Breast epithelium (tissue), 4 donors: ENCODE measurements at regions not wholly inside any gene's neighbourhood (a gene's known extent, or its start where the extent isn't known, plus 50 kb on each side); places are given as distances from the start of the nearest gene placed in this dataset.
"Not testable (repeated sequence)": the region's sequence is repeated elsewhere in the genome, so short reads cannot be mapped to it uniquely, and the experiment has no call there.

Experiments used
- DNase-seq, 2 donors: peaks; one replicate each; pipeline ENCODE4 v3.0.0-alpha.2; 2019; ENCODE audit warnings: low spot score in 2 of 2
- H3K27ac ChIP-seq, 2 donors: fragments of 200-600 bp; sonication (generic) in 1 of 2; one replicate each; pipeline ENCODE4 v1.5.1; 2016 to 2019; ENCODE audit warnings: mild to moderate bottlenecking in 1 of 2
- H3K27me3 ChIP-seq, 2 donors: fragments of 200-600 bp; sonication (generic) in 1 of 2; one replicate each; pipeline versions ENCODE4 v1.5.1 to v1.6.0; 2017 to 2019; ENCODE audit warnings: control low read depth in 1 of 2, mild to moderate bottlenecking in 1 of 2
- H3K36me3 ChIP-seq: fragments of 200-600 bp; one replicate; pipeline ENCODE4 v1.5.1; 2019
- H3K4me1 ChIP-seq, 2 donors: fragments of 200-600 bp; sonication (generic); one replicate each; pipeline ENCODE4 v1.5.1; 2016 to 2019; ENCODE audit warnings: control low read depth in 1 of 2
- H3K4me3 ChIP-seq, 3 donors: fragments of 200-600 bp; sonication (generic); 1 replicate in 2 of 3; 2 replicates in 1 of 3; pipeline ENCODE4 v1.5.1; 2016 to 2019; ENCODE audit warnings: mild to moderate bottlenecking in 3 of 3, moderate library complexity in 2 of 3
- H3K9me3 ChIP-seq, 2 donors: fragments of 200-600 bp; sonication (generic) in 1 of 2; one replicate each; pipeline ENCODE4 v1.5.1; 2016 to 2019; ENCODE audit warnings: control low read depth in 1 of 2
- CTCF ChIP-seq, 3 donors: fragments of 450-650 bp; IDR thresholded peaks; one replicate each; pipeline ENCODE4 v1.5.1; 2016 to 2017; ENCODE audit warnings: antibody characterized with exemption in 3 of 3, mild to moderate bottlenecking in 3 of 3, moderate library complexity in 3 of 3
- POLR2A ChIP-seq: fragments of 450-650 bp; IDR thresholded peaks from one replicate; pipeline ENCODE4 v1.6.1; 2016; ENCODE audit warnings: antibody characterized with exemption, mild to moderate bottlenecking, moderate library complexity
- POLR2AphosphoS5 ChIP-seq, 3 donors: sonication (generic); formaldehyde crosslinking; IDR thresholded peaks; one replicate each; pipeline ENCODE4 v1.6.1; 2017; ENCODE audit warnings: antibody characterized with exemption in 3 of 3
- intact Hi-C: fragments of 100-400 bp; cut with DNase I; formaldehyde crosslinking; loops from one replicate; pipeline ENCODE4 v1.15.1; 2023; ENCODE audit warnings: low total_unique reads

- DNase-seq = no peak
- H3K4me3 ChIP-seq = no peak overlapping the region
- intact Hi-C loops = no loop called here
- no peaks in the 10 kb centered on the region for H3K9me3 ChIP-seq
- no peaks in the 10 kb centered on the region for H3K4me1 ChIP-seq
- peaks cover 0 to 25% of the 10 kb centered on the region in 2 donors for H3K27me3 ChIP-seq
- no peak for TF ChIP-seq CTCF (IDR thresholded peaks at IDR 0.05)
- TF ChIP-seq POLR2A = no peak
- no peak for TF ChIP-seq POLR2AphosphoS5 (IDR thresholded peaks at IDR 0.05)
- no peaks in the 10 kb centered on the region for H3K36me3 ChIP-seq
- no peak overlapping the region for H3K27ac ChIP-seq
Observed at GRCh38 chr12:131536337-131536736, 174.6 kb upstream of the SFSWAP start.

GRCh38 chr12:131536766-131537165 lies 174.1 kb upstream of the SFSWAP start:
- no peak for TF ChIP-seq POLR2AphosphoS5 (IDR thresholded peaks at IDR 0.05)
- no peak for TF ChIP-seq POLR2A
- no peak for TF ChIP-seq CTCF (IDR thresholded peaks at IDR 0.05)
- Histone ChIP-seq H3K9me3 (no peaks in the 10 kb centered on the region), H3K27me3 (peaks cover 0 to 23% of the 10 kb centered on the region in 2 donors), H3K27ac (no peak overlapping the region), H3K4me1 (no peaks in the 10 kb centered on the region), H3K4me3 (no peak overlapping the region), H3K36me3 (no peaks in the 10 kb centered on the region)
- DNase-seq = no peak
- intact Hi-C loops = no loop called here

GRCh38 chr12:131537267-131537958 lies 173.5 kb upstream of the SFSWAP start:
- no peak overlapping the region for H3K27ac ChIP-seq
- no peak for DNase-seq
- no peak overlapping the region for H3K4me3 ChIP-seq
- no peaks in the 10 kb centered on the region for H3K4me1 ChIP-seq
- H3K27me3 ChIP-seq = peaks cover 0 to 17% of the 10 kb centered on the region in 2 donors
- no peaks in the 10 kb centered on the region for H3K36me3 ChIP-seq
- intact Hi-C loops = no loop called here
- no peaks in the 10 kb centered on the region for H3K9me3 ChIP-seq
- TF ChIP-seq POLR2A (no peak), POLR2AphosphoS5 (IDR thresholded peaks at IDR 0.05) (no peak), CTCF (IDR thresholded peaks at IDR 0.05) (no peak)

- Histone ChIP-seq H3K27ac (no peak overlapping the region), H3K4me1 (no peaks in the 10 kb centered on the region), H3K36me3 (no peaks in the 10 kb centered on the region), H3K4me3 (no peak overlapping the region), H3K27me3 (peaks cover 0 to 6% of the 10 kb centered on the region in 2 donors), H3K9me3 (no peaks in the 10 kb centered on the region)
- no peak for DNase-seq
- no peak for TF ChIP-seq CTCF (IDR thresholded peaks at IDR 0.05)
- TF ChIP-seq POLR2AphosphoS5 (IDR thresholded peaks at IDR 0.05) = no peak
- no peak for TF ChIP-seq POLR2A
- intact Hi-C loops = no loop called here
Observed at GRCh38 chr12:131539381-131539780, 171.5 kb upstream of the SFSWAP start.

- Histone ChIP-seq H3K27ac (no peak overlapping the region), H3K4me1 (no peaks in the 10 kb centered on the region), H3K36me3 (no peaks in the 10 kb centered on the region), H3K4me3 (no peak overlapping the region), H3K27me3 (peaks cover 0 to 6% of the 10 kb centered on the region in 2 donors), H3K9me3 (no peaks in the 10 kb centered on the region)
- no peak for DNase-seq
- TF ChIP-seq POLR2AphosphoS5 (IDR thresholded peaks at IDR 0.05) = no peak
- TF ChIP-seq POLR2A = no peak
- TF ChIP-seq CTCF (IDR thresholded peaks at IDR 0.05) = no peak
- intact Hi-C loops = no loop called here
Observed at GRCh38 chr12:131540138-131540623, 170.7 kb upstream of the SFSWAP start.

- DNase-seq, H3K36me3 ChIP-seq, H3K9me3 ChIP-seq, H3K4me3 ChIP-seq, H3K27me3 ChIP-seq, H3K4me1 ChIP-seq, H3K27ac ChIP-seq, intact Hi-C loops: not testable (repeated sequence)
Observed at GRCh38 chr12:131541512-131541911, 169.4 kb upstream of the SFSWAP start.
